Fibroblast of lung (primary cell): ENCODE measurements at regions not wholly inside any gene's neighbourhood (a gene's known extent, or its start where the extent isn't known, plus 50 kb on each side); places are given as distances from the start of the nearest gene placed in this dataset.

ENCODE experiments used
- DNase-seq, 2 donors: peaks; one replicate each; pipeline versions ENCODE4 v3.0.0 to v3.0.0-alpha.2; 2010; ENCODE audit warnings: low read depth in 2 of 2
- H2AFZ ChIP-seq: 2 replicates; pipeline ENCODE4 v1.5.1; 2012; ENCODE audit warnings: low read length, control low read depth, inconsistent platforms
- H3K27ac ChIP-seq: 2 replicates; pipeline ENCODE4 v1.5.1; 2011; ENCODE audit warnings: low read length, control low read depth; ENCODE audit not compliant: insufficient read depth
- H3K27me3 ChIP-seq: 2 replicates; pipeline ENCODE4 v1.5.1; 2011; ENCODE audit warnings: mild to moderate bottlenecking, low read length; ENCODE audit not compliant: control insufficient read depth, insufficient read depth
- H3K36me3 ChIP-seq: 2 replicates; pipeline ENCODE4 v1.5.1; 2011; ENCODE audit warnings: low read length; ENCODE audit not compliant: control insufficient read depth, insufficient read depth
- H3K4me1 ChIP-seq: 2 replicates; pipeline ENCODE4 v1.5.1; 2011; ENCODE audit warnings: low read length; ENCODE audit not compliant: control insufficient read depth, insufficient read depth; ENCODE audit errors: extremely low read depth
- H3K4me2 ChIP-seq: 2 replicates; pipeline ENCODE4 v1.5.1; 2011; ENCODE audit warnings: low read length, control low read depth; ENCODE audit not compliant: insufficient read depth; ENCODE audit errors: extremely low read depth
- H3K4me3 ChIP-seq, 4 experiments: fragments of 200-600 bp in 1 of 4; sonication (generic) in 1 of 4; replicated peaks in 1 of 4; 2 replicates each; pipeline ENCODE4 v1.5.1; 2011 to 2016; ENCODE audit warnings: low read length in 4 of 4, low read depth in 3 of 4, mild to moderate bottlenecking in 3 of 4, control low read depth in 2 of 4, inconsistent platforms in 1 of 4, mixed read lengths in 1 of 4; ENCODE audit not compliant: insufficient read depth in 1 of 4; ENCODE audit errors: control extremely low read depth in 1 of 4
- H3K79me2 ChIP-seq: 2 replicates; pipeline ENCODE4 v1.5.1; 2012; ENCODE audit warnings: mild to moderate bottlenecking, low read length, inconsistent platforms; ENCODE audit not compliant: control insufficient read depth, insufficient read depth
- H3K9ac ChIP-seq: 2 replicates; pipeline ENCODE4 v1.5.1; 2011; ENCODE audit warnings: mild to moderate bottlenecking, low read length, control low read depth; ENCODE audit not compliant: insufficient read depth
- H3K9me3 ChIP-seq: 2 replicates; pipeline ENCODE4 v1.5.1; 2012; ENCODE audit warnings: low read depth, low read length; ENCODE audit not compliant: control insufficient read depth, insufficient read depth
- H4K20me1 ChIP-seq: 2 replicates; pipeline ENCODE4 v1.5.1; 2011; ENCODE audit warnings: low read length; ENCODE audit not compliant: control insufficient read depth, insufficient read depth; ENCODE audit errors: extremely low read depth
- EZH2 ChIP-seq: IDR thresholded peaks from 2 replicates; pipeline ENCODE4 v1.5.1; 2012; ENCODE audit warnings: low read length, control low read depth, mild to moderate bottlenecking; ENCODE audit errors: missing control alignments
- TF ChIP-seq, protein P1 (sequence below), 2 donors: IDR thresholded peaks in 1 of 2; conservative IDR thresholded peaks in 1 of 2; 1 replicate in 1 of 2; 2 replicates in 1 of 2; pipeline ENCODE4 v1.5.1; 2011 to 2012; ENCODE audit warnings: low read length in 2 of 2, control low read depth in 1 of 2, inconsistent platforms in 1 of 2, low read depth in 1 of 2, mild to moderate bottlenecking in 1 of 2

DNA sequence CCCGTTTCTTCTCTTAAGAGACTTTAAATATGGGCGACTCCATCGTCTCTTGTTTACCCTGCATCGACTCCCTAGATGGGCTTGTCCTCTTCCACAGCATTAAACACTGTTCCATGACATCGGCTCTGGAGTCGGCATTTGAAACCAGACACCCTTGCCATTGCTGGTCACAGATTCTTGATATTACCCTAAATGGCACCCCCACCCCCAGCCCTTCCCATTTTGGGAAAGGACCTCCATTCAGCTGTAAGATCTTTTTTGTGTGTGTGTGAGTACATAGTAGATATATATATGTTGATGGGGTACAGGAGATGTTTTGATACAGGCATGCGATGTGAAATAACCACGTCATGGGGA is 51.1 kb upstream of the SH3PXD2B start:
- Histone ChIP-seq H3K9me3 (no peaks in the 10 kb centered on the region), H3K79me2 (no peaks in the 10 kb centered on the region), H3K36me3 (no peaks in the 10 kb centered on the region), H4K20me1 (no peaks in the 10 kb centered on the region), H2AFZ (no peak overlapping the region), H3K4me2 (no peak overlapping the region), H3K27ac (no peak overlapping the region), H3K9ac (no peak overlapping the region), H3K4me1 (no peaks in the 10 kb centered on the region), H3K27me3 (no peaks in the 10 kb centered on the region), H3K4me3 (no peak overlapping the region)
- TF ChIP-seq, protein P1, sequence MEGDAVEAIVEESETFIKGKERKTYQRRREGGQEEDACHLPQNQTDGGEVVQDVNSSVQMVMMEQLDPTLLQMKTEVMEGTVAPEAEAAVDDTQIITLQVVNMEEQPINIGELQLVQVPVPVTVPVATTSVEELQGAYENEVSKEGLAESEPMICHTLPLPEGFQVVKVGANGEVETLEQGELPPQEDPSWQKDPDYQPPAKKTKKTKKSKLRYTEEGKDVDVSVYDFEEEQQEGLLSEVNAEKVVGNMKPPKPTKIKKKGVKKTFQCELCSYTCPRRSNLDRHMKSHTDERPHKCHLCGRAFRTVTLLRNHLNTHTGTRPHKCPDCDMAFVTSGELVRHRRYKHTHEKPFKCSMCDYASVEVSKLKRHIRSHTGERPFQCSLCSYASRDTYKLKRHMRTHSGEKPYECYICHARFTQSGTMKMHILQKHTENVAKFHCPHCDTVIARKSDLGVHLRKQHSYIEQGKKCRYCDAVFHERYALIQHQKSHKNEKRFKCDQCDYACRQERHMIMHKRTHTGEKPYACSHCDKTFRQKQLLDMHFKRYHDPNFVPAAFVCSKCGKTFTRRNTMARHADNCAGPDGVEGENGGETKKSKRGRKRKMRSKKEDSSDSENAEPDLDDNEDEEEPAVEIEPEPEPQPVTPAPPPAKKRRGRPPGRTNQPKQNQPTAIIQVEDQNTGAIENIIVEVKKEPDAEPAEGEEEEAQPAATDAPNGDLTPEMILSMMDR (conservative IDR thresholded peaks at IDR 0.05 in 1 of 2, IDR thresholded peaks at IDR 0.05 in 1 of 2; ENCODE audit: low read depth in 1 of 2, low read length in 2 of 2) = no peak
- no peak for TF ChIP-seq EZH2
- no peak for DNase-seq

DNA sequence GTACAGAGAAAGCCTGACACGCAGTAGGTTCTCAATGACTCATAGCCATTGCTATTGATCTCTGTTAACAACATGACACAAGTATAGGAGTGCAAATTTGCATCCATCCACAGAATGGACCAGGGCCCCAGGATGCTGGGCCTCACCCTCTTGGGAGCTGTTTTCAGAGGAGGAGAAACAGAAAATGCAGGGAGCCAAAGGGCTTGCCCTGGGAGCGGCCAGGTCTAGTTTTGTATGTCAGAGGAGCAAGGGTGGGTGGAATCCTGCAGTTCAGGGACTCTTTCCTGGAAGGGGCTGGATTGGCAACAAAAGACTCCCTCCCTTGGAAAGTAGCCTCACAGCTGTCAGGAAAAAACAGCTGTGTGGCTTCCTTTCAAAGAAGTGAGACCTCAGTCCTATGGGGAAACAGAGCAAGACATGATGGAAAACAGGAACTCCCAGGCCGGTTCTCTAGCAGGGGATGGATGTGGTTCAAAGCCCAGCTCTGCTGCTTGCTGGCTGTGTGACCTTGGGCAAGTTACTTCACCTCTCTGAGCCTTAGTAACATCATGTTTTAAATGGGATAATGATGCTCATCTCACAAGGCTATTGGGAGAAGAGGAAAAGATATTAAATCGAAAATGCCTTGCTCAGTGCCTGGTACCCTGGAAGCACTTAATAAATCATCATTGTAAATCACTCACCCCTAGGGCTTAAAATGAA is 50.5 kb upstream of the SH3PXD2B start:
- Histone ChIP-seq H3K4me1 (no peaks in the 10 kb centered on the region), H3K9ac (no peak overlapping the region), H3K27ac (no peak overlapping the region), H2AFZ (no peak overlapping the region), H3K4me3 (no peak overlapping the region), H4K20me1 (no peaks in the 10 kb centered on the region), H3K9me3 (no peaks in the 10 kb centered on the region), H3K36me3 (no peaks in the 10 kb centered on the region), H3K4me2 (no peak overlapping the region), H3K79me2 (no peaks in the 10 kb centered on the region), H3K27me3 (no peaks in the 10 kb centered on the region)
- TF ChIP-seq, protein P1 (conservative IDR thresholded peaks at IDR 0.05 in 1 of 2, IDR thresholded peaks at IDR 0.05 in 1 of 2; ENCODE audit: low read depth in 1 of 2, low read length in 2 of 2) = no peak
- no peak for TF ChIP-seq EZH2
- peak in 1 of 2 donors; percentile 6 for DNase-seq

DNA sequence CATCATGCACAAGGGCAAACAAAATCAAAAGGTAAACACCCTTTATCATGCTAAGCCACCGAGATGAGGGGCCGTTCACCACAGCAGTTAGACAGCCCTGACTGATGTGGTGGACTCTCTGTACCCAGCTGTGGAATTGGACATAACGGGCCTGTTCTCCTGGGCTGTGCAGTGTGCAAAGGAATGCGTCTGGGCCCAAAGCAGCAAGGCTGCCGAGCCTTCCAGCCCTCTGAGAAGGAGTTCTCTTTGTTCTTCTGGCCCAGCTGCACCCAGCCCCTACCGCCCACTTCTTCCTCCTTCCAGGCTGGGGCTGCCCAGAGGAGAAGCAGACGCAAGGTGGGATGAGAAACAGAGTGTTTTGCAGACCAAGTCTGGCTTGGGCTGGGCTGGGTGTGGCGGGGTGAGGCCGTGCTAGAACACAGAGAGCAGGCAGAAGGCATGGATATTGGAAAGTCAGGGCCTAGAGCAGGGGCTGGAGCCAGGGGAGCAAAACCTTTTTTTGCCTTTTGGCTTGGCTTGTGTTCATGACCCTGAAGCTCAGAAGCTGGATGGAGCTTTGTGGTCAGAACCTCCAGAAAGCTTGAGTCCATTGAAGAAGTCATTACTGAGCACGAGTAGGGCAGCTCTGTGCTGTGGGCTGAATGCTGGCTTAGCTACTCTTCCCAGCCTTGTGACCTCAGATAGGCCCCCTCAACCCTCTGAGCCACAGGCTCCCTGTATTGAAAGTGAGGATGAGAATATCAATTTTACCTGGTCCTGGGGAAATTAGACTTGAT is 49.8 kb upstream of the SH3PXD2B start:
- Histone ChIP-seq H3K9ac (no peak overlapping the region), H3K27ac (no peak overlapping the region), H3K36me3 (no peaks in the 10 kb centered on the region), H2AFZ (no peak overlapping the region), H3K27me3 (no peaks in the 10 kb centered on the region), H4K20me1 (no peaks in the 10 kb centered on the region), H3K9me3 (no peaks in the 10 kb centered on the region), H3K4me1 (no peaks in the 10 kb centered on the region), H3K79me2 (no peaks in the 10 kb centered on the region), H3K4me2 (no peak overlapping the region), H3K4me3 (no peak overlapping the region)
- DNase-seq = peak in 1 of 2 donors; percentile 31
- no peak for TF ChIP-seq EZH2
- TF ChIP-seq, protein P1 (conservative IDR thresholded peaks at IDR 0.05 in 1 of 2, IDR thresholded peaks at IDR 0.05 in 1 of 2; ENCODE audit: low read depth in 1 of 2, low read length in 2 of 2) = no peak
